ENCODE measurements at regions not wholly inside any gene's neighbourhood (a gene's known extent, or its start where the extent isn't known, plus 50 kb on each side); places are given as distances from the start of the nearest gene placed in this dataset.

- POLR2A ChIA-PET (ENCODE audit: partially characterized antibody) = no interaction called here
- DNase-seq = no peak
- Histone ChIP-seq H3K4me1 (ENCODE audit: insufficient read depth, low read length) (no peaks in the 10 kb centered on the region), H3K9me3 (ENCODE audit: control insufficient read depth in 1 of 2, low read length in 2 of 2) (no peaks in the 10 kb centered on the region), H3K4me3 (ENCODE audit: low read length in 2 of 2) (no peak overlapping the region), H3K27ac (ENCODE audit: low read depth, low read length) (no peak overlapping the region), H3K27me3 (ENCODE audit: insufficient read depth, low read length) (no peaks in the 10 kb centered on the region), H3K36me3 (ENCODE audit: insufficient read depth, low read length) (no peaks in the 10 kb centered on the region)
- Mint-ChIP-seq H3K36me3 (no peaks in the 10 kb centered on the region), H3K4me1 (no peaks in the 10 kb centered on the region), H3K27me3 (peaks cover 0 to 5% of the 10 kb centered on the region in 2 donors), H3K27ac (no peak overlapping the region), H3K9me3 (peaks cover 0 to 4% (median 2%) of the 10 kb centered on the region in 8 donors), H3K4me3 (no peak overlapping the region)
- CTCF ChIA-PET (ENCODE audit: partially characterized antibody) = no interaction called here
- intact Hi-C loops (cut with micrococcal nuclease) = no loop called here
Observed at GRCh38 chr1:34283142-34283541, 106.4 kb downstream of the C1orf94 start.

GRCh38 chr1:34286511-34286910 lies 109.8 kb downstream of the C1orf94 start:
- H3K4me3 Mint-ChIP-seq = no peak overlapping the region
- CTCF ChIA-PET (ENCODE audit: partially characterized antibody) = no interaction called here
- POLR2A ChIA-PET (ENCODE audit: partially characterized antibody) = no interaction called here

GRCh38 chr1:34290831-34291230 lies 114.1 kb downstream of the C1orf94 start:
- intact Hi-C loops (cut with micrococcal nuclease) = no loop called here
- Mint-ChIP-seq H3K27me3 (peaks cover 2 to 4% of the 10 kb centered on the region in 2 donors), H3K27ac (no peak overlapping the region), H3K36me3 (no peaks in the 10 kb centered on the region), H3K4me1 (no peaks in the 10 kb centered on the region), H3K9me3 (peaks cover 0 to 2% (median 0%) of the 10 kb centered on the region in 8 donors), H3K4me3 (no peak overlapping the region)
- Histone ChIP-seq H3K27ac (ENCODE audit: low read depth, low read length) (no peak overlapping the region), H3K9me3 (ENCODE audit: control insufficient read depth in 1 of 2, low read length in 2 of 2) (no peaks in the 10 kb centered on the region), H3K4me3 (ENCODE audit: low read length in 2 of 2) (no peak overlapping the region), H3K27me3 (ENCODE audit: insufficient read depth, low read length) (no peaks in the 10 kb centered on the region), H3K36me3 (ENCODE audit: insufficient read depth, low read length) (no peaks in the 10 kb centered on the region), H3K4me1 (ENCODE audit: insufficient read depth, low read length) (no peaks in the 10 kb centered on the region)
- ChIA-PET POLR2A (ENCODE audit: partially characterized antibody) (no interaction called here), CTCF (ENCODE audit: partially characterized antibody) (interaction anchor here (1.0 kb wide), 1 partner anchor 9 kb away, joined by 3 read pairs; no protein-coding TSS in a partner anchor)
- DNase-seq = no peak

More at GRCh38 chr1:34286511-34286910, 109.8 kb downstream of the C1orf94 start:
- no peak for DNase-seq
- H3K27me3 ChIP-seq (ENCODE audit: insufficient read depth, low read length) = no peaks in the 10 kb centered on the region
- no peaks in the 10 kb centered on the region for H3K36me3 ChIP-seq (ENCODE audit: insufficient read depth, low read length)
- intact Hi-C loops (cut with micrococcal nuclease) = no loop called here
- Mint-ChIP-seq H3K9me3 (peaks cover 0 to 4% (median 2%) of the 10 kb centered on the region in 8 donors), H3K36me3 (no peaks in the 10 kb centered on the region), H3K27ac (no peak overlapping the region), H3K4me1 (no peaks in the 10 kb centered on the region), H3K27me3 (peaks cover 2% of the 10 kb centered on the region in 2 donors)
- H3K4me1 ChIP-seq (ENCODE audit: insufficient read depth, low read length) = no peaks in the 10 kb centered on the region
- H3K27ac ChIP-seq (ENCODE audit: low read depth, low read length) = no peak overlapping the region
- no peak overlapping the region for H3K4me3 ChIP-seq (ENCODE audit: low read length in 2 of 2)
- H3K9me3 ChIP-seq (ENCODE audit: control insufficient read depth in 1 of 2, low read length in 2 of 2) = no peaks in the 10 kb centered on the region

- H3K36me3 ChIP-seq (ENCODE audit: insufficient read depth, low read length) = no peaks in the 10 kb centered on the region
- no peak overlapping the region for H3K27ac ChIP-seq (ENCODE audit: low read depth, low read length)
- no peaks in the 10 kb centered on the region for H3K9me3 ChIP-seq (ENCODE audit: control insufficient read depth in 1 of 2, low read length in 2 of 2)
- H3K27ac Mint-ChIP-seq = no peak overlapping the region
- intact Hi-C loops (cut with micrococcal nuclease) = no loop called here
- ChIA-PET CTCF (ENCODE audit: partially characterized antibody) (no interaction called here), POLR2A (ENCODE audit: partially characterized antibody) (no interaction called here)
- H3K4me3 Mint-ChIP-seq = no peak overlapping the region
- no peak for DNase-seq
- peaks cover 2 to 4% of the 10 kb centered on the region in 2 donors for H3K27me3 Mint-ChIP-seq
- no peak overlapping the region for H3K4me3 ChIP-seq (ENCODE audit: low read length in 2 of 2)
- H3K9me3 Mint-ChIP-seq = peaks cover 0 to 2% (median 0%) of the 10 kb centered on the region in 8 donors
- H3K36me3 Mint-ChIP-seq = no peaks in the 10 kb centered on the region
- no peaks in the 10 kb centered on the region for H3K4me1 ChIP-seq (ENCODE audit: insufficient read depth, low read length)
- H3K4me1 Mint-ChIP-seq = no peaks in the 10 kb centered on the region
- H3K27me3 ChIP-seq (ENCODE audit: insufficient read depth, low read length) = no peaks in the 10 kb centered on the region
Observed at GRCh38 chr1:34292472-34292871, 115.8 kb downstream of the C1orf94 start.

GRCh38 chr1:34296059-34296458 lies 119.4 kb downstream of the C1orf94 start:
- peaks cover 0 to 3% (median 0%) of the 10 kb centered on the region in 8 donors for H3K9me3 Mint-ChIP-seq
- H3K27me3 Mint-ChIP-seq = peaks cover 2% of the 10 kb centered on the region in 2 donors
- CTCF ChIA-PET (ENCODE audit: partially characterized antibody) = no interaction called here
- H3K36me3 Mint-ChIP-seq = no peaks in the 10 kb centered on the region
- H3K27ac ChIP-seq (ENCODE audit: low read depth, low read length) = no peak overlapping the region
- no peak overlapping the region for H3K27ac Mint-ChIP-seq
- no peaks in the 10 kb centered on the region for H3K27me3 ChIP-seq (ENCODE audit: insufficient read depth, low read length)
- POLR2A ChIA-PET (ENCODE audit: partially characterized antibody) = no interaction called here
- H3K9me3 ChIP-seq (ENCODE audit: control insufficient read depth in 1 of 2, low read length in 2 of 2) = no peaks in the 10 kb centered on the region
- no peak overlapping the region for H3K4me3 ChIP-seq (ENCODE audit: low read length in 2 of 2)
- H3K36me3 ChIP-seq (ENCODE audit: insufficient read depth, low read length) = no peaks in the 10 kb centered on the region
- H3K4me1 Mint-ChIP-seq = no peaks in the 10 kb centered on the region
- no peak for DNase-seq
- no peak overlapping the region for H3K4me3 Mint-ChIP-seq
- intact Hi-C loops (cut with micrococcal nuclease) = no loop called here
- H3K4me1 ChIP-seq (ENCODE audit: insufficient read depth, low read length) = no peaks in the 10 kb centered on the region

GRCh38 chr1:34302798-34303197 lies 126.1 kb downstream of the C1orf94 start:
- Histone ChIP-seq H3K27me3 (ENCODE audit: insufficient read depth, low read length) (no peaks in the 10 kb centered on the region), H3K4me3 (ENCODE audit: low read length in 2 of 2) (no peak overlapping the region), H3K27ac (ENCODE audit: low read depth, low read length) (no peak overlapping the region), H3K4me1 (ENCODE audit: insufficient read depth, low read length) (no peaks in the 10 kb centered on the region), H3K9me3 (ENCODE audit: control insufficient read depth in 1 of 2, low read length in 2 of 2) (no peaks in the 10 kb centered on the region), H3K36me3 (ENCODE audit: insufficient read depth, low read length) (no peaks in the 10 kb centered on the region)
- no peak overlapping the region for H3K27ac Mint-ChIP-seq
- DNase-seq = no peak
- ChIA-PET POLR2A (ENCODE audit: partially characterized antibody) (no interaction called here), CTCF (ENCODE audit: partially characterized antibody) (no interaction called here)
- H3K4me3 Mint-ChIP-seq = no peak overlapping the region
- intact Hi-C loops (cut with micrococcal nuclease) = no loop called here
- peaks cover 5 to 10% of the 10 kb centered on the region in 2 donors for H3K27me3 Mint-ChIP-seq
- H3K4me1 Mint-ChIP-seq = no peaks in the 10 kb centered on the region
- H3K9me3 Mint-ChIP-seq = peaks cover 0 to 17% (median 10%) of the 10 kb centered on the region in 8 donors
- no peaks in the 10 kb centered on the region for H3K36me3 Mint-ChIP-seq

GRCh38 chr1:34303218-34303617 lies 126.5 kb downstream of the C1orf94 start:
- Mint-ChIP-seq H3K4me3 (no peak overlapping the region), H3K27ac (no peak overlapping the region), H3K9me3 (peaks cover 0 to 17% (median 10%) of the 10 kb centered on the region in 8 donors), H3K27me3 (peaks cover 10% of the 10 kb centered on the region in 2 donors), H3K36me3 (no peaks in the 10 kb centered on the region), H3K4me1 (no peaks in the 10 kb centered on the region)
- ChIA-PET CTCF (ENCODE audit: partially characterized antibody) (no interaction called here), POLR2A (ENCODE audit: partially characterized antibody) (no interaction called here)
- Histone ChIP-seq H3K4me1 (ENCODE audit: insufficient read depth, low read length) (no peaks in the 10 kb centered on the region), H3K36me3 (ENCODE audit: insufficient read depth, low read length) (no peaks in the 10 kb centered on the region), H3K27me3 (ENCODE audit: insufficient read depth, low read length) (no peaks in the 10 kb centered on the region), H3K27ac (ENCODE audit: low read depth, low read length) (no peak overlapping the region), H3K4me3 (ENCODE audit: low read length in 2 of 2) (no peak overlapping the region), H3K9me3 (ENCODE audit: control insufficient read depth in 1 of 2, low read length in 2 of 2) (no peaks in the 10 kb centered on the region)
- no peak for DNase-seq
- intact Hi-C loops (cut with micrococcal nuclease) = no loop called here

GRCh38 chr1:34306568-34306967 lies 129.9 kb downstream of the C1orf94 start:
- no peaks in the 10 kb centered on the region for H3K4me1 ChIP-seq (ENCODE audit: insufficient read depth, low read length)
- POLR2A ChIA-PET (ENCODE audit: partially characterized antibody) = no interaction called here
- Mint-ChIP-seq H3K27ac (no peak overlapping the region), H3K27me3 (peaks cover 13 to 20% of the 10 kb centered on the region in 2 donors), H3K9me3 (peaks cover 2 to 32% (median 14%) of the 10 kb centered on the region in 8 donors), H3K4me3 (no peak overlapping the region), H3K4me1 (no peaks in the 10 kb centered on the region), H3K36me3 (no peaks in the 10 kb centered on the region)
- no peak overlapping the region for H3K4me3 ChIP-seq (ENCODE audit: low read length in 2 of 2)
- intact Hi-C loops (cut with micrococcal nuclease) = no loop called here
- H3K27ac ChIP-seq (ENCODE audit: low read depth, low read length) = no peak overlapping the region
- CTCF ChIA-PET (ENCODE audit: partially characterized antibody) = no interaction called here
- H3K9me3 ChIP-seq (ENCODE audit: control insufficient read depth in 1 of 2, low read length in 2 of 2) = no peaks in the 10 kb centered on the region
- DNase-seq = no peak
- H3K36me3 ChIP-seq (ENCODE audit: insufficient read depth, low read length) = no peaks in the 10 kb centered on the region
- H3K27me3 ChIP-seq (ENCODE audit: insufficient read depth, low read length) = no peaks in the 10 kb centered on the region

All from CD4-positive, alpha-beta memory T cell (primary cell).